Activated T-helper 2 cell treated with anti-CD3 and anti-CD28 coated beads, Interferon-gamma antibody, Interleukin-2, Interleukin-4, amounts not matched to agents 10 μg/mL and 5 μg/mL and 100 μg/mL, durations not matched to agents 14 hours and 24 hours and 36 hours (primary cell): ENCODE measurements at regions not wholly inside any gene's neighbourhood (a gene's known extent, or its start where the extent isn't known, plus 50 kb on each side); places are given as distances from the start of the nearest gene placed in this dataset.
"Not testable (repeated sequence)": the region's sequence is repeated elsewhere in the genome, so short reads cannot be mapped to it uniquely, and the experiment has no call there.

Experiments used
- DNase-seq: peaks from one replicate; pipeline ENCODE4 v3.0.0; 2021; ENCODE audit warnings: low spot score
- H3K27ac Mint-ChIP-seq: one replicate; pipeline ENCODE4 v1.8.0; 2021; ENCODE audit warnings: mixed read lengths
- H3K27me3 Mint-ChIP-seq: one replicate; pipeline ENCODE4 v1.8.0; 2021; ENCODE audit warnings: low read depth, mixed read lengths
- H3K36me3 Mint-ChIP-seq: one replicate; pipeline ENCODE4 v1.8.0; 2021; ENCODE audit warnings: low read depth, mixed read lengths
- H3K4me1 Mint-ChIP-seq: one replicate; pipeline ENCODE4 v1.8.0; 2021; ENCODE audit warnings: low read depth, mixed read lengths
- H3K4me3 Mint-ChIP-seq: one replicate; pipeline ENCODE4 v1.8.0; 2021; ENCODE audit warnings: low read depth, mild to moderate bottlenecking, moderate library complexity, mixed read lengths
- H3K9me3 Mint-ChIP-seq: one replicate; pipeline ENCODE4 v1.8.0; 2021; ENCODE audit warnings: mixed read lengths
- intact Hi-C: fragments of 100-400 bp; cut with micrococcal nuclease; formaldehyde crosslinking; loops from one replicate; pipeline ENCODE4 v1.15.1; 2023

GRCh38 chr16:17938546-17938945 lies 398.0 kb downstream of the NPIPA8 start:
- intact Hi-C loops: no loop called here
- H3K27ac Mint-ChIP-seq: no peak overlapping the region
- H3K27me3 Mint-ChIP-seq: peaks cover 6% of the 10 kb centered on the region
- DNase-seq: no peak
- no peak overlapping the region for H3K4me3 Mint-ChIP-seq
- H3K36me3 Mint-ChIP-seq: no peaks in the 10 kb centered on the region
- H3K9me3 Mint-ChIP-seq: no peaks in the 10 kb centered on the region
- peaks cover 16% of the 10 kb centered on the region for H3K4me1 Mint-ChIP-seq

- no peaks in the 10 kb centered on the region for H3K9me3 Mint-ChIP-seq
- H3K4me3 Mint-ChIP-seq: no peak overlapping the region
- H3K4me1 Mint-ChIP-seq: peaks cover 16% of the 10 kb centered on the region
- intact Hi-C loops: no loop called here
- no peaks in the 10 kb centered on the region for H3K36me3 Mint-ChIP-seq
- no peak overlapping the region for H3K27ac Mint-ChIP-seq
- no peak for DNase-seq
- peaks cover 4% of the 10 kb centered on the region for H3K27me3 Mint-ChIP-seq
Observed at GRCh38 chr16:17936766-17937402, 399.7 kb downstream of the NPIPA8 start.

DNA sequence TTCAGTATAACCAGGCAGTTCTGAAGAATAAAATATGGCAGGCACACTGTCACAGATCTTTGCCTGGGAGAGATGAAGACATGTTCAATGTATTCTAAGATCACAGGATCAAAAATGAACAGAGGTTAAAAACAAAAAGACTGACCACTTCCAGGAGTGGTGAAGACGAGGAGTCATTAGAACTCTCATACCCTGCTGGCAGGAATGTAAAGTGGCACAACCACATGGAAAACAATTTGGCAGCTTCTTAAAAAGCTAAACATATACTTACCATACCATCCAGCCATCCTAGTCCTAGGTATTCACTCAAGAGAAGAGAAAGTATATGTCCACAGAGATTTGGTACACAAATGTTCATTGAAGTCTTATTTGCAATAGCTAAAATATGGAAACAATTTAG lies 406.3 kb downstream of the NPIPA8 start:
- H3K4me3 Mint-ChIP-seq: no peak overlapping the region
- H3K27ac Mint-ChIP-seq: no peak overlapping the region
- H3K4me1 Mint-ChIP-seq: no peaks in the 10 kb centered on the region
- H3K9me3 Mint-ChIP-seq: no peaks in the 10 kb centered on the region
- H3K36me3 Mint-ChIP-seq: no peaks in the 10 kb centered on the region
- DNase-seq: no peak
- peaks cover 3% of the 10 kb centered on the region for H3K27me3 Mint-ChIP-seq
- intact Hi-C loops: no loop called here

GRCh38 chr16:17926866-17927399 lies 409.6 kb downstream of the NPIPA8 start:
- H3K27ac Mint-ChIP-seq: no peak overlapping the region
- peaks cover 9% of the 10 kb centered on the region for H3K27me3 Mint-ChIP-seq
- no peak for DNase-seq
- H3K4me1 Mint-ChIP-seq: no peaks in the 10 kb centered on the region
- H3K36me3 Mint-ChIP-seq: no peaks in the 10 kb centered on the region
- no peak overlapping the region for H3K4me3 Mint-ChIP-seq
- no peaks in the 10 kb centered on the region for H3K9me3 Mint-ChIP-seq
- intact Hi-C loops: no loop called here

DNA sequence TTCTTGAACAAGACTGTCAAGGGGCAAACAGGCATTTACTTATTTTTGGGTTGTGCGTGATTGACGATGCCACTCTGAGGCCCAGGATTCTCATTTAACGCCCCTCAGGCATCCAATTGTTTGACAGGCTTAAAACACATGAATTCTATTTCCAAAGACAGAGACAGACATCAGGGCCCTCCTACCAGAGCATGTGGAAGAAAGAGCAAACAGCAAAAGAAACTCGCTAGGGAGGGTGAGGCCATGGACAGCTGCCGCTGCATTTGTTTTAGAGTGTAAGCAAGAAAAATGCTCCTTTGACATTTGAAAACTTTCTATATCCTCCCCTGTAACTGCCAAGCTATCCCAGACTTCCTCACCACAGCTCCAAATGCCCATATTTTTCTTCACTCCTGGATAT lies 410.1 kb downstream of the NPIPA8 start:
- H3K36me3 Mint-ChIP-seq: no peaks in the 10 kb centered on the region
- H3K4me3 Mint-ChIP-seq: no peak overlapping the region
- peaks cover 12% of the 10 kb centered on the region for H3K27me3 Mint-ChIP-seq
- H3K27ac Mint-ChIP-seq: no peak overlapping the region
- intact Hi-C loops: no loop called here
- no peaks in the 10 kb centered on the region for H3K9me3 Mint-ChIP-seq
- no peak for DNase-seq
- no peaks in the 10 kb centered on the region for H3K4me1 Mint-ChIP-seq

- intact Hi-C loops: no loop called here
- H3K36me3 Mint-ChIP-seq: no peaks in the 10 kb centered on the region
- no peak for DNase-seq
- H3K4me1 Mint-ChIP-seq: no peaks in the 10 kb centered on the region
- H3K9me3 Mint-ChIP-seq: no peaks in the 10 kb centered on the region
- no peak overlapping the region for H3K4me3 Mint-ChIP-seq
- H3K27ac Mint-ChIP-seq: no peak overlapping the region
- H3K27me3 Mint-ChIP-seq: peaks cover 12% of the 10 kb centered on the region
Observed at GRCh38 chr16:17925761-17926160, 410.8 kb downstream of the NPIPA8 start.

DNA sequence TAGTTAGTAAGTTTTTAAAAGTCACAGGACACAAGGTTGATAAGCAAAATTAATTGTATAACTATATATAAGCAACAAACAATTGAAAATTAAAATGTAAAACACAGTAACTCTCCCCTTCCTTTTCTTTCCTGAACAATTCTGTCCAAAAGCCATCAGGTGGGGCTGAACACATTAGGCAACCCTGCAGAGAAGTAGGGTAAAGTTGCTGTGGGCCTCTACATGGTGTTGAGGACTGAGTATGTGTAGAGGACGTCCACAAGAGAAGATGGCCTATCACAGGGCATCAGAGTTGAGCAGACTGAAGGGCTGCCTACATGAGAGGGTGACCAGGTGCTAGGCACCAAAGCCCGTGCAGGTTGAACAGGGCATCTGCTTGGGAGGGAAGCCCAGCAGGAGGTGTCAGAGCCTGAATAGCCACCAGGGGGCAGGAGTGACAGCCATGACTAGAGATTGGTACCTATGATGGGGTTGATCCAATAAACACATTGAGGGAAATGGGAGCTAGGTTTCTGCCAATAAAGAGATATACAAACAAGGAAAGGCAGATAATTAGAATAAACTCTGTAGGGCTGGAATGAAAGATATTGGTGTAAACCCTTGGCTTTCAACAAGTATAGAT lies 415.1 kb downstream of the NPIPA8 start:
- Mint-ChIP-seq H3K4me3 (no peak overlapping the region), H3K4me1 (no peaks in the 10 kb centered on the region), H3K9me3 (no peaks in the 10 kb centered on the region), H3K36me3 (no peaks in the 10 kb centered on the region), H3K27me3 (peaks cover 9% of the 10 kb centered on the region), H3K27ac (no peak overlapping the region)
- intact Hi-C loops: no loop called here
- DNase-seq: peak; percentile 31

GRCh38 chr16:17917316-17918019 lies 419.1 kb downstream of the NPIPA8 start:
- H3K36me3 Mint-ChIP-seq: no peaks in the 10 kb centered on the region
- intact Hi-C loops: no loop called here
- H3K27ac Mint-ChIP-seq: no peak overlapping the region
- H3K9me3 Mint-ChIP-seq: peaks cover 4% of the 10 kb centered on the region
- H3K4me3 Mint-ChIP-seq: no peak overlapping the region
- H3K27me3 Mint-ChIP-seq: peaks cover 3% of the 10 kb centered on the region
- no peak for DNase-seq
- no peaks in the 10 kb centered on the region for H3K4me1 Mint-ChIP-seq

- intact Hi-C loops: no loop called here
- Mint-ChIP-seq H3K36me3 (no peaks in the 10 kb centered on the region), H3K4me3 (no peak overlapping the region), H3K27ac (no peak overlapping the region), H3K9me3 (peaks cover 4% of the 10 kb centered on the region), H3K27me3 (no peaks in the 10 kb centered on the region), H3K4me1 (no peaks in the 10 kb centered on the region)
- no peak for DNase-seq
Observed at GRCh38 chr16:17915791-17916190, 420.7 kb downstream of the NPIPA8 start.

DNA sequence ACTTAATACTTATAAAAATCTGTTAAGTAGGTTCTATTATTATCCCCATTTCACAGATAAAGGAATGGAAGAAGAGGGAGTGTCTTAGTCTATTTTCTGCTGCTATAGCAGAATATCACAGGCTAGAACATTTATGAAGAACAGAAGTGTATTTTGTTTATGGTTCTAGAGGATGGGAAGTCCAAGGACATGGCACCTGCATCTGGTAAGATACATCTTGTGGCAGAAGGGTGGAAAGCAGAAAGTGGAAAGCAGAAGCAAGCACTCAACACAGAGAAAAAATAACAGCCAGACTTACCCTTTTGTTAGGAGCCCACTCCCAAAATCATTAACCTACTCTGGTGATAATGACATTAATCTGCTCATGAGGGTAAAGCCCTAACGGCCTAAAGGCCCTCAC lies 422.4 kb downstream of the NPIPA8 start:
- H3K4me3 Mint-ChIP-seq: no peak overlapping the region
- H3K27ac Mint-ChIP-seq: no peak overlapping the region
- intact Hi-C loops: no loop called here
- peaks cover 4% of the 10 kb centered on the region for H3K9me3 Mint-ChIP-seq
- no peaks in the 10 kb centered on the region for H3K36me3 Mint-ChIP-seq
- H3K4me1 Mint-ChIP-seq: no peaks in the 10 kb centered on the region
- DNase-seq: no peak
- no peaks in the 10 kb centered on the region for H3K27me3 Mint-ChIP-seq

DNA sequence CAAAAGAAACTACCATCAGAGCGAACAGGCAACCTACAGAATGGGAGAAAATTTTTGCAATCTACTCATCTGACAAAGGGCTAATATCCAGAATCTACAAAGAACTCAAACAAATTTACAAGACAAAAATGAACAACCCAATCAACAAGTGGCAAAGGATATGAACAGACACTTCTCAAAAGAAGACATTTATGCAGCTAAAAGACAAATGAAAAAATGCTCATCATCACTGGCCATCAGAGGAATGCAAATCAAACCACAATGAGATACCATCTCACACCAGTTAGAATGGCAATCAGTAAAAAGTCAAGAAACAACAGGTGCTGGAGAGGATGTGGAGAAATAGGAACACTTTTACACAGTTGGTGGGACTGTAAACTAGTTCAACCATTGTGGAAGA lies 425.0 kb downstream of the NPIPA8 start:
- H3K27ac Mint-ChIP-seq, H3K9me3 Mint-ChIP-seq, intact Hi-C loops, DNase-seq, H3K27me3 Mint-ChIP-seq, H3K4me1 Mint-ChIP-seq, H3K4me3 Mint-ChIP-seq, H3K36me3 Mint-ChIP-seq: not testable (repeated sequence)

GRCh38 chr16:17906626-17907025 lies 429.9 kb downstream of the NPIPA8 start:
- H3K36me3 Mint-ChIP-seq, H3K27me3 Mint-ChIP-seq, intact Hi-C loops, DNase-seq, H3K4me1 Mint-ChIP-seq, H3K9me3 Mint-ChIP-seq, H3K4me3 Mint-ChIP-seq, H3K27ac Mint-ChIP-seq: not testable (repeated sequence)

DNA sequence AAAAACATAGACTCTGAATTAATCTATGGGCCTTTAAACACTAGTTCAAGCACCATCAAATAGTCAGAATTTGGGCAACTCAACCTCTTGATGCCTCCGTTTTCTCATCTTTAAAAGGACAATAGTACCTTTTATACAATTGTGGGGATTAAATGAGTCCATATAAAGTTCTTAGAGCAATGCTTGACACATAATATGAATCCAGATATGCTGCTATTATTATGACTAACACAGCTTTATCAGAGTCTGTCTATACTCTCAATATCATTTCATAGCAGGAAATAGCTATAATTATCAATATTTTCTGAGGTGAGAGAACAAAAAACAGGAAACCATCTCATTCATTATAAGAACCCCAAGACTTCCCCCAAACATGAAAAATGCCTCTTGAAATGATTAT lies 430.5 kb upstream of the XYLT1 start:
- intact Hi-C loops: no loop called here
- DNase-seq: no peak
- peaks cover 6% of the 10 kb centered on the region for H3K9me3 Mint-ChIP-seq
- no peaks in the 10 kb centered on the region for H3K36me3 Mint-ChIP-seq
- H3K4me1 Mint-ChIP-seq: no peaks in the 10 kb centered on the region
- H3K27ac Mint-ChIP-seq: no peak overlapping the region
- H3K27me3 Mint-ChIP-seq: peaks cover 2% of the 10 kb centered on the region
- H3K4me3 Mint-ChIP-seq: no peak overlapping the region
